ENCODE measurements at regions not wholly inside any gene's neighbourhood (a gene's known extent, or its start where the extent isn't known, plus 50 kb on each side); places are given as distances from the start of the nearest gene placed in this dataset.

DNA sequence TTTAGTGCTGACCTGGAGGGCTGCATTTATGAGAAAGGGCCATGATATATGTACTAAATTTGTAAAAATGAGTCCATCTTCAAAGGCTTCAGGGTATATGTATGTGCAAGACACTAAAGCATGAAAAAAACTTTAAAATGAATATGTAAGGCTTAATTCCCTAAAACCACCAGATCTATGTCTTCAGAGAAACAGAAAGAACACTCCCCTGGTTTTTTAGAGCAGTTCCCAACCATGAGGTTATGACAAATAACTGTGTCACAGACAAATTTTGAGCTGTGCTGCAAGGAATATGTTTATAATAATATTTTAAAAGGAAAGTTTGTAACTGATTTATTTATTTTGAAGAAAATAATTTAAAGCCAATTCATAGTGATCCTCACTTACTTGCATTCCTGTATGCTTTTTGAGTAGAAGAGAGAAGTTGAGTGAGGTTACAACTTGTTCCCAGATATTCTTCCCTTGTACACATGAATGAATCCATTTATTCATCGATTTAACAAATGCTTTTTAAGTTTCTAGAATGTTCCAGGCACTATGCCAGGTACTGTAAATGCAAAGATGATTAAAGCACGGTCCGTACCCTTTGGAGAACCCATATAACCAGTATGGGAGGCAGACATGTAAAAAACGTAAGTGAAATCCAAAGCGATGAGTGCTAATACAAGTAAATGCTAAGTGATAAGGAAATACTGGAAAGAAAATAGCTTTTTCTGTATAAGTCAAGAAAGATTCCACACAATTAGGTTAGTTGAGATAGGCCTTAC, 295.2 kb upstream of the DIAPH2 start:
- Histone ChIP-seq H3K4me1 (replicated peaks in 1 of 4; ENCODE audit: control insufficient read depth in 3 of 4, insufficient read depth in 4 of 4, low read length in 3 of 4) (no peaks in the 10 kb centered on the region), H3K27me3 (replicated peaks in 1 of 4; ENCODE audit: control insufficient read depth in 3 of 4, extremely low read depth in 1 of 4, insufficient read depth in 3 of 4, low read length in 3 of 4) (no peaks in the 10 kb centered on the region), H3K79me2 (ENCODE audit: control insufficient read depth in 1 of 2, insufficient read depth in 2 of 2, low read length in 2 of 2) (no peaks in the 10 kb centered on the region), H3K4me3 (ENCODE audit: extremely low read depth in 1 of 4, insufficient read depth in 2 of 4, low read depth in 3 of 4, low read length in 4 of 4) (no peak overlapping the region), H3K23ac (ENCODE audit: insufficient read length) (no peak overlapping the region), H3K14ac (ENCODE audit: insufficient read length) (no peak overlapping the region), H3K27ac (ENCODE audit: low read depth, low read length) (no peak overlapping the region), H2BK20ac (ENCODE audit: low read length) (no peak overlapping the region), H3K56ac (replicated peaks; ENCODE audit: insufficient read length, low read depth, low read length) (no peak overlapping the region), H4K91ac (replicated peaks; ENCODE audit: insufficient read length, low read length) (no peak overlapping the region), H2BK120ac (replicated peaks; ENCODE audit: low read depth, low read length) (no peak overlapping the region), H2BK15ac (ENCODE audit: low read length) (no peak overlapping the region), H3K9me3 (ENCODE audit: insufficient read depth in 2 of 2, low read depth in 1 of 2, low read length in 1 of 2) (no peaks in the 10 kb centered on the region), H3K23me2 (ENCODE audit: low read depth, low read length) (no peaks in the 10 kb centered on the region), H4K8ac (ENCODE audit: extremely low read depth, insufficient read depth, low read length) (no peak overlapping the region), H3K4me2 (ENCODE audit: insufficient read depth in 1 of 2, low read depth in 2 of 2, low read length in 2 of 2) (no peak overlapping the region), H2AK5ac (ENCODE audit: low read depth, low read length) (no peak overlapping the region), H3K4ac (replicated peaks; ENCODE audit: insufficient read length, low read depth, low read length) (no peak overlapping the region), H2AFZ (ENCODE audit: low read length) (no peak overlapping the region), H2BK12ac (ENCODE audit: low read depth, low read length) (no peak overlapping the region), H3K79me1 (ENCODE audit: low read depth, low read length) (no peaks in the 10 kb centered on the region), H2BK5ac (ENCODE audit: low read depth, low read length) (no peak overlapping the region), H3K9ac (replicated peaks in 1 of 4; ENCODE audit: extremely low read depth in 1 of 4, low read depth in 3 of 4, low read length in 3 of 4) (no peak overlapping the region), H4K20me1 (replicated peaks in 1 of 2; ENCODE audit: control insufficient read depth in 1 of 2, insufficient read depth in 2 of 2, low read length in 2 of 2) (no peaks in the 10 kb centered on the region), H3K36me3 (ENCODE audit: control insufficient read depth in 2 of 4, insufficient read depth in 4 of 4, low read length in 3 of 4) (no peaks in the 10 kb centered on the region), H3K18ac (ENCODE audit: extremely low read depth, low read length) (no peak overlapping the region), H4K5ac (ENCODE audit: insufficient read length, low read depth, low read length) (no peak overlapping the region)
- WGBS, 2 experiments (ENCODE audit: extremely low coverage in 1 of 2, insufficient coverage in 1 of 2, insufficient read length in 1 of 2, insufficient replicate concordance in 2 of 2, low coverage in 1 of 2, low lambda C conversion rate in 2 of 2, missing lambda C conversion rate in 1 of 2): 89% methylated on average over 5 of the region's 5 CpGs; no CpG with 5 or more reads in 1 of the 2 experiments
- ChIA-PET POLR2A (ENCODE audit: partially characterized antibody) (no interaction called here), CTCF (ENCODE audit: partially characterized antibody) (no interaction called here)
- DNase-seq (ENCODE audit: low read depth in 1 of 2, low spot score in 2 of 2) (no peak), FAIRE-seq (no peak)
- TF ChIP-seq HDAC6 (IDR thresholded peaks at IDR 0.05; ENCODE audit: low read depth, low read length): no peak
- no peak for TF ChIP-seq POLR2AphosphoS5 (IDR thresholded peaks at IDR 0.05; ENCODE audit: low read depth, low read length)
- TF ChIP-seq RFX5 (IDR thresholded peaks at IDR 0.05; ENCODE audit: borderline replicate concordance, low read depth, low read length): no peak
- no peak for TF ChIP-seq EP300 (IDR thresholded peaks at IDR 0.05; ENCODE audit: borderline replicate concordance in 1 of 2, low read depth in 2 of 2, low read length in 2 of 2)
- TF ChIP-seq CBX5 (IDR thresholded peaks at IDR 0.05; ENCODE audit: low read depth, low read length): no peak
- TF ChIP-seq RBBP5 (IDR thresholded peaks at IDR 0.05; ENCODE audit: borderline replicate concordance, low read depth, low read length): no peak
